Pancreas (tissue), 10 donors: ENCODE measurements at regions not wholly inside any gene's neighbourhood (a gene's known extent, or its start where the extent isn't known, plus 50 kb on each side); places are given as distances from the start of the nearest gene placed in this dataset.

ENCODE experiments used
- ATAC-seq, 4 donors: fragments of 200-7000 bp; cut with Tn5 transposase; one replicate each; pipeline versions ENCODE4 v1.8.0 to v1.9.1; 2020; ENCODE audit warnings: mild to moderate bottlenecking in 4 of 4, moderate library complexity in 4 of 4
- DNase-seq, 6 donors: peaks; one replicate each; pipeline ENCODE4 v3.0.0-alpha.2; 2020
- FAIRE-seq: peaks from 2 replicates; lab custom pipeline; 2012; peaks lifted over from hg19 to GRCh38; lab: Jason Lieb, UNC
- H3K27ac ChIP-seq, 4 donors: fragments of 200-600 bp; sonication (generic); 1 replicate in 3 of 4; 2 replicates in 1 of 4; pipeline versions ENCODE4 v1.5.0 to v1.8.0; 2020
- H3K27me3 ChIP-seq, 4 donors: fragments of 200-600 bp; one replicate each; pipeline ENCODE4 v1.8.0; 2021
- H3K36me3 ChIP-seq, 3 donors: fragments of 200-600 bp; sonication (generic) in 1 of 3; one replicate each; pipeline versions ENCODE4 v1.5.0 to v1.8.0; 2020 to 2021
- H3K4me1 ChIP-seq, 3 donors: fragments of 200-600 bp; one replicate each; pipeline ENCODE4 v1.8.0; 2021
- H3K4me3 ChIP-seq, 4 donors: fragments of 200-600 bp; sonication (generic) in 2 of 4; one replicate each; pipeline versions ENCODE4 v1.5.0 to v1.8.0; 2020 to 2021
- H3K9me3 ChIP-seq, 4 donors: fragments of 200-600 bp; one replicate each; pipeline ENCODE4 v1.8.0; 2021
- WGBS, 2 donors: extraction: QIAGEN DNeasy Blood & Tissue Kit; methylation state at CpG; one replicate each; pipeline ENCODE4 v1.1.7; 2013; 5-methylcytosine and 5-hydroxymethylcytosine counted together
- intact Hi-C, 3 donors: fragments of 100-400 bp; cut with DNase I; formaldehyde crosslinking; loops; one replicate each; pipeline versions ENCODE4 v1.11.1 to v1.14.2; 2022
- TF ChIP-seq, protein P1 (sequence below), 4 donors: fragments of 200-600 bp; sonication (generic) in 3 of 4; IDR thresholded peaks; one replicate each; pipeline versions ENCODE4 v1.5.0 to v1.8.0; 2021; ENCODE audit warnings: antibody characterized with exemption in 4 of 4
- donor health status: healthy with polysubstance abuse.
- donor health status: DM: no; HTN: no; CAD: no; lungs with moderate emphysema.
- donor health status: DM: no; HTN: no; CAD: no.
- donor health status: control.
- donor health status: control.
- donor health status: Bipolar disorder and iron deficiency.
- donor health status: DM: yes; HTN: yes; CAD: no.
- donor health status: DM: no; HTN: no; CAD: no.
- donor health status: DM: no; HTN: no; CAD: no.
- donor health status: DM: yes; HTN: yes; CAD: no.

DNA sequence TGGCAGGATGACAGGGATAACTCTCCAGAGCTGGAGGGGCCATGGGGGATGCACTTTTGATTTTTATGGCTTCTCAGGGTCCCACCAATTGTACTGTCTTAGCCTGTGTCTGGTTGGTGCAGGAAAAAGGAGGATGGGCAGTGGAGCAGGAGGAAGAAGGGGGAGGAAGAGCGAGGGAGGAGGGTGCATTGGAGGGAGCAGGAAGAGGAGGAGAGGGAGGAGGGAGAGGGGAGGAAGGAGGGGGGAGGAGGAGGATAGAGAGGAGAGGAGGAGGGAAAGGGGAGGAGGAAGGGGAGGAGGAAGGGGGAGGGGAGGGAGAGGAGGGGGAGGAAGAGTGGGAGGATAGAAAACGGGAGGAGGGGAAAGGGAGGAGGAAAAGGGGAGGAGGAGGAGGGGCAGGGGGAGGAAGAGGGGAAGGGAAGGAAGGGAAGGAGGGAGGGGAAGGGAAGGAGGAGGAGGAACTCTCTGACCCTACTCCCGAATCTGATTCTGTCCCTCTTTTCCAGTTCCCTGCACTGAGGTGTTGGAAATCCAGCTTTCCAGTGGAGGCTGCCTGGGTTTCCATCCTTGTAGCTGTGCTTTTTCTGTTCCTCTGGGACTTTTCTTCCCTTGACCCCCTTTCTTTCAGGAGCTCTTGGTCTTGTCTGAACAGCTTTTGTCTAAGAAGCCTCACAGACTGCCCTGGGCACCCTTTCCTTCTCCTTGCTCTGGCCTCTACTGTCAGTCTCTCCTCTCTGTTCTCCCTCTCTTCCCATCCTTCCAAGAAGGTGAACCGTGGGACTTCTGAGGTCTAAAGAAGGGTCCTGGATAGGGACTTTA is 149.4 kb downstream of the DHX35 start:
- H3K4me1 ChIP-seq, result no peaks in the 10 kb centered on the region
- FAIRE-seq (no peak), DNase-seq (no peak), ATAC-seq (peak in 1 of 4 donors; percentile 6)
- TF ChIP-seq, protein P1, sequence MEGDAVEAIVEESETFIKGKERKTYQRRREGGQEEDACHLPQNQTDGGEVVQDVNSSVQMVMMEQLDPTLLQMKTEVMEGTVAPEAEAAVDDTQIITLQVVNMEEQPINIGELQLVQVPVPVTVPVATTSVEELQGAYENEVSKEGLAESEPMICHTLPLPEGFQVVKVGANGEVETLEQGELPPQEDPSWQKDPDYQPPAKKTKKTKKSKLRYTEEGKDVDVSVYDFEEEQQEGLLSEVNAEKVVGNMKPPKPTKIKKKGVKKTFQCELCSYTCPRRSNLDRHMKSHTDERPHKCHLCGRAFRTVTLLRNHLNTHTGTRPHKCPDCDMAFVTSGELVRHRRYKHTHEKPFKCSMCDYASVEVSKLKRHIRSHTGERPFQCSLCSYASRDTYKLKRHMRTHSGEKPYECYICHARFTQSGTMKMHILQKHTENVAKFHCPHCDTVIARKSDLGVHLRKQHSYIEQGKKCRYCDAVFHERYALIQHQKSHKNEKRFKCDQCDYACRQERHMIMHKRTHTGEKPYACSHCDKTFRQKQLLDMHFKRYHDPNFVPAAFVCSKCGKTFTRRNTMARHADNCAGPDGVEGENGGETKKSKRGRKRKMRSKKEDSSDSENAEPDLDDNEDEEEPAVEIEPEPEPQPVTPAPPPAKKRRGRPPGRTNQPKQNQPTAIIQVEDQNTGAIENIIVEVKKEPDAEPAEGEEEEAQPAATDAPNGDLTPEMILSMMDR (IDR thresholded peaks at IDR 0.05), result no peak
- intact Hi-C loops, result no loop called here
- H3K27ac ChIP-seq, result no peak overlapping the region
- H3K36me3 ChIP-seq, result no peaks in the 10 kb centered on the region
- no peak overlapping the region for H3K4me3 ChIP-seq
- H3K9me3 ChIP-seq, result no peaks in the 10 kb centered on the region
- peaks cover 0 to 15% (median 0%) of the 10 kb centered on the region in 4 donors for H3K27me3 ChIP-seq
- WGBS, 2 donors, result 2 to 13% methylated on average over 4 of the region's 4 CpGs

DNA sequence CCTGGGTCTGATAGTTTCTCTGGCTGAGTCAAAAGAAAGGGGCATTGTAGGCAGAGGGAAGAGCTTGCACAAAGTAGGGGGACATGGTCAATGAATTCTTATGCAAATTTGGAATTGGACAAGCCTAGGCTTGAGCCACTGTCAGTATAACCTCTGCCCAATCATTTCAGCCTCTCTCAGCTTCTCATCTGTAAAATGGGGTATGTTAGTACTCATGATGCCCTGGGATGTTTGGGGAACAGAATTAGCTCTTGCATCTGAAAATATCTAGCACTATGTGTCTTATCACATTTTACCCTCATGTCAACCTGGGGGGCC is 148.6 kb downstream of the DHX35 start:
- no peak overlapping the region for H3K27ac ChIP-seq
- no peak overlapping the region for H3K4me3 ChIP-seq
- no peak for ATAC-seq
- no peaks in the 10 kb centered on the region for H3K36me3 ChIP-seq
- no peaks in the 10 kb centered on the region for H3K9me3 ChIP-seq
- TF ChIP-seq, protein P1 (IDR thresholded peaks at IDR 0.05), result no peak
- H3K4me1 ChIP-seq, result no peaks in the 10 kb centered on the region
- intact Hi-C loops, result no loop called here
- peaks cover 0 to 15% (median 0%) of the 10 kb centered on the region in 4 donors for H3K27me3 ChIP-seq
- DNase-seq, result no peak
- FAIRE-seq, result no peak

DNA sequence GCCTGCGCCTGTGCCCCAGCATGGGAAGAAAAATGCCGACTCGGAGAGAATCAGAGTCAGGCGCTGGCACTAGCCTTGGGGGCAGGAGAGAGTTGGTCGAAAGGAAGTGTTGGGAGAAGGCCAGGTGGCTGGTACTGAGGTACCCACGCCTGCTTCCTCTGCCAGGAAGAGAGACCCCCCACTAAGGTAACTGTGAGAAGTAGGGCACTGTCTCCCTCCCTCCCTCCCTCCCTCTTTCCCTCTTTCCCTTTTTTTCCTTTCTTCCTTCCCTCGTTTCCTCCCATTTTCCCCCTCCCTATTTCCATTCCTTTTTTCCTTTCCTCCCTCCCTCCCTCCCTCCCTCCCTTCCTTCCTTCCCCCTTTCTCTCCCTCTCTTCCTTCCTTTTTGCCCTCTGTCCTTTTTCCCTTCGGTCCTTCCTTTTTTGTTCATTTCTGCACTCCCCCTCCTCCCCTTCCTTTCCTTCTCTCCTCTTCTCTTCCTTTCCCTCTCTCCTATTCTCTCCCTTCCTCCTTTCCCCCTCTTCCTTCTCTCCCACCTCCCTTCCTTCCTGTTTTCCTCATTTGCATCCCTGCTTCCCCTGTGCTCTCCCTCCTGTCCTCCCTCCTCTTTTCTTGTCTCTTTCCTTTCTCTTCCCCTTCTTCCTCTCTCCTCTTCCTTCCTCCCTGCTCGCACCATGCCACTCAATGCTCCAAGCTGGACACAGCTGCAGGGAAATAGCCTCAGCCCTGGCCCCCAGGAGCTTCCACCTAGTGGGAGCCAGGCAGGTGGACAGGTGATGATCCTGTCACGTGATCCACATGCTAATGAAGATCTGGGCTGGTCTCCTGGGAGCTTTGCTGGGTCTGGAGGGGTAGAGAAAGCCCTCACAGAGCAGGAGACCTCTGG is 148.0 kb downstream of the DHX35 start:
- Histone ChIP-seq H3K4me3 (no peak overlapping the region), H3K27me3 (peaks cover 0 to 15% (median 0%) of the 10 kb centered on the region in 4 donors), H3K27ac (no peak overlapping the region), H3K4me1 (no peaks in the 10 kb centered on the region), H3K9me3 (no peaks in the 10 kb centered on the region), H3K36me3 (no peaks in the 10 kb centered on the region)
- DNase-seq (no peak), FAIRE-seq (no peak), ATAC-seq (peak in 2 of 4 donors; percentile 33 to 37)
- intact Hi-C loops, result no loop called here
- WGBS, 2 donors, result 13 to 18% methylated on average over 10 of the region's 10 CpGs
- TF ChIP-seq, protein P1 (IDR thresholded peaks at IDR 0.05), result no peak

DNA sequence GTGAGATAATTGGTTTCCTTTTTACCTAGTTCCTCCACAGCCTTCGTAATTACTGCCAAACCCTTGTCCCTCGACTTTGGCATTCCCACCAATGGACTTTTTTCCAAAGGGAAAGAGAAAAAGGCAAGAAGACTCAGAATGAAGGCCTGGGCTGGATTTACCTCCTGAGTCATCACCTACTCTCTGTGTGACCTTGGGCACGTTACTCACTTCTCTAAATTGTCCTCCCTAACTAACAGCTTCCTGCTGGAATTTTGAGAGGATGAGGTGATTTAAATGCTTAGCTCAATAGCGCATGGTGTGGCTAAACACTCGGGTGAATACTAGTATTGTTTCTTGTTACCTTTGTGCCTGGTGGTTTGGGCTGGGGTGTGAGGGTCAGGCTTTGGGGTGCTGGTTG is 146.6 kb downstream of the DHX35 start:
- intact Hi-C loops, result no loop called here
- H3K4me1 ChIP-seq, result no peaks in the 10 kb centered on the region
- WGBS, 2 donors, result 38 to 50% methylated on average over 5 of the region's 5 CpGs
- no peak overlapping the region for H3K4me3 ChIP-seq
- FAIRE-seq, result no peak
- H3K9me3 ChIP-seq, result no peaks in the 10 kb centered on the region
- TF ChIP-seq, protein P1 (IDR thresholded peaks at IDR 0.05), result no peak
- no peak for DNase-seq
- H3K36me3 ChIP-seq, result no peaks in the 10 kb centered on the region
- no peak for ATAC-seq
- peaks cover 0 to 15% (median 0%) of the 10 kb centered on the region in 4 donors for H3K27me3 ChIP-seq
- H3K27ac ChIP-seq, result no peak overlapping the region
